HG02678 (cell line): ENCODE measurements at regions not wholly inside any gene's neighbourhood (a gene's known extent, or its start where the extent isn't known, plus 50 kb on each side); places are given as distances from the start of the nearest gene placed in this dataset.
"Not testable (repeated sequence)": the region's sequence is repeated elsewhere in the genome, so short reads cannot be mapped to it uniquely, and the experiment has no call there.

Experiments used
- ATAC-seq: cut with Tn5 transposase; IDR thresholded peaks from one replicate; pipeline ENCODE4 v1.9.1; 2021; ENCODE audit warnings: mild to moderate bottlenecking, moderate library complexity; ENCODE audit not compliant: unreplicated experiment

- no peak for ATAC-seq
Measured at GRCh38 chr5:72599519-72600370, 92.5 kb upstream of the ZNF366 start.

- no peak for ATAC-seq
Measured at GRCh38 chr5:72599065-72599433, 91.8 kb upstream of the ZNF366 start.

- ATAC-seq: no peak
Measured at GRCh38 chr5:72598401-72599064, 91.3 kb upstream of the ZNF366 start.

GRCh38 chr5:72597456-72597948 is 90.3 kb upstream of the ZNF366 start:
- ATAC-seq: no peak

- no peak for ATAC-seq
Measured at GRCh38 chr5:72596956-72597355, 89.7 kb upstream of the ZNF366 start.

DNA sequence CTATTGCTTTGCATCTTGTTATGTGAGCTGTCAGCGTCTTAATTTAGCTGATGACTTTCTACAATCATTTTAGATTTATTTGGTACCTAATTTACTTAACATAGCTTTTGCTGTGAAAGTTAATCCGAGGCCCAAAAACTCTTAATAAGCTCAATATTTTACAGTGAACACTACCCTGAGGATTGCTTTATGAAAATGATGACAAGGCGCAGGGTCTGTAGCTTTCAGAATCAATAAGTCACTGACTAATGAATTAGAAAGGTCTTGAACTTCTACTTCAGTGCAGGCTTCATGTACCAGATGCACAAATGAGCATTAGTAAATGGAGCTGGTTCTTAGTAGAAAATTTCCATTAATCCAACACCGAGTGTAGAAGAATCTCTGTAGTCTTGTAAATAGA is 81.4 kb upstream of the ZNF366 start:
- ATAC-seq: no peak

- no peak for ATAC-seq
Measured at GRCh38 chr5:72587661-72588308, 80.6 kb upstream of the ZNF366 start.

DNA sequence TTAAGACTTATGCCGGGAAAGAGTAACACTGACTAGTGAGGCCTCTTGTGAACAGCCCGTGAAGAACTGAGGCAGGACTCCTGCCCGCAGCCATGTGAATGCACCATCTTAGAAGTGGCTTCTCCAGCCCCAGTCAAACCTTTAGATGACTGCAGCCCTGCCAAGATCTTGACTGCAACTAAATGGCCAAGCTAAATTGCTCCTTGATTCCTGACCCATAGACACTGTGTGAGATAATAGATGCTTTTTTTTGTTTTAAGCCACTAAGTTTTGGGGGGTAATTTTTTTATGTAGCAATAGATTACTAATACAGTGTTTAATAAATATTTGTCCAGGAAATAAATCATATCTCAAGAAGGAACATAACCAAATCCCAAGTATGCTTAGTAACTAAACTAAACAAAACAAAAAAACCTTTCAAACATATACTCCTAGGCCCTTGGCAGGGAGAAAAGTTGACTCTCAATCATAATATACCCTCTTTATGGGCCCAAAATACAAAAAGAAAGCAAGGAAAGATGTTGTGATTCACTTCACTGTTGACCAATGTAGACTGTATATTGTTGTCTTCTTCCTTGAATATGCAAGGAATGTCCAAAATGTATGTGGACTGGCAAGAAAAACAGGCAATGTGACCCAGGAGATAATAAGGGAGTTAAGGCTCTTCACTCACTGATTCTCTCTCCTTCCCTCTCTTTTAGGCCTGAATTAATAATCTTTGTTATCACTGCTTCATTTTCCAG is 79.7 kb upstream of the ZNF366 start:
- no peak for ATAC-seq

DNA sequence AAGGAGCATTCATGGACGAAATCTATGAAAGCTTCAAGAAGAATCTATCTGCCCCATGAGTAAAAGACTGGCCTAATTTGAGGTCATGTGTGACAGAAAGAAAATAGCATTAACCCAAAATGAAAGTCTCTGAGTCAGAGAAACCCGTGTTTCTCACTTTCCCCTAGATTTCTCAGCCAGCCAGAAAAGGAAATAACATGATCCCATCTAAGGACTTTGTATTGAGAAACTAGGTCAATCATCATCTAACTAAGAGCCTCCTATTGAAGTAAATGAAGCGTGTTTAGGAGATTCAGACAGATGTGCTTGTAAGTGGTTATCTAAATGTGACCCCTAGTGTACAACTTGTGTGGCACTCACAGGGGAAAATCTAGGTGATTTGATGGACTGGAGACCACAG is 77.3 kb upstream of the ZNF366 start:
- no peak for ATAC-seq

- not testable (repeated sequence) for ATAC-seq
Measured at GRCh38 chr5:72579290-72579689, 72.1 kb upstream of the ZNF366 start.

DNA sequence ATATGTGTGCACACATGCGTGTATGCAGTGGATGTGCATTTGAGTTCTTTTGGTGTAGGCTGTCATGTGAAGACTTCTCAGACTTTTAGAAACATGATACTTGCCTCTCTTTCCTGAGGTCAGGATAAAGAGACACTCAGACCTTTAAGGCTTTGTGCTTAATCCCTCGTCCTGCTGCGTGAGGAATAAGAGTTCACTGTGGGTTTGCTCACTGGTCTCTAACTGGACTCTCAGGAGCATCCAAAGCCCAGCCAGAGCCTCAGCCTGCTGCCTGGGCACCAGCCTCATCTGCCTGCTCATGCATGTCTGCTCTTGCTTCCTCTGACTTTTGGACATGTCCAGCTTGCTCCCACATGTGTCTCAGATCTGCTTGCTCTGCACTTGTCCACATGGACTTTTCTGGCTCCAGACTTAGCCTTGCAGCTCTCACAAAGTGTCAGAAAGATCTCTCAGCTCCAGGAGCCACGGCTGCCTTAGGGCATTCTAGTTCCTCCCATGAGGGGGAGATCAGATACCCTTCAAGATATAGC is 65.1 kb upstream of the ZNF366 start:
- ATAC-seq: no peak

- ATAC-seq: no peak
Measured at GRCh38 chr5:72569408-72569944, 62.3 kb upstream of the ZNF366 start.

GRCh38 chr5:72566746-72567145 is 59.5 kb upstream of the ZNF366 start:
- ATAC-seq: no peak

DNA sequence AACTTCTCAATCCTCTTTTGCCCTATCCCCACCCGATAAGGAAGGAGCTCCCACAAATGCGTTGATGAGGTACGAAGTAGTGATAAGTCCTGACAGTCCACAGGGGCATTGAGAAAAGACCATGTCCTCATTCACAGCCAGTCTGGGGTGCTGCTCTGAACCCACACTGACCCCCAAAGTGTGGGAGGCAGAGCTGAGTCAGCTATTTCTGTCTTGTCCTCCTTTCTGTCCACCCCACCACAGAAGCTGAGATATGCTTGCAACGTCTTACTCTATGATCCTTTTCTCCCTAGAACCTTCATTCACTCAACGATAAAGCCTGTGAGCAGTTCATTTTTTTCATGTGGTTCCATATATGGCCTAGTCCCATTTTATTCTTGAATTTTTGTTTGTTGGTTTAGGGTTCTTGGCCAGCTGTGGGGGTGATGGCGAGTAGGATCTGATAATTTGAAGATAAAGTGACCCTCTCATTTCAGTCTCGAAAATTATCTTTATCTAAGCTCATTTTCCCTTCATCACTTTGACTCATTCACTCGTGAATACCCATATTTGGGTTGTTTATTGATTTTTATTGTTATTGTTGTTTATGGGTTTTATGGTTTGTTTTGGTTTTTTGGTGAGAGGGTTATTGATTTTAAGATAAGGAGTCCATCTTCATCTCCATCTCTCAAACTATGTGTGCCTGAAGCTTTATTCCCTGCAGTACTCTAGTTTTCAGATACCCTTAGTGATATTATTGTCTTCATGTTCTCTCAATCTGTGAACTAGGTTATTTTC is 58.5 kb upstream of the ZNF366 start:
- no peak for ATAC-seq

GRCh38 chr5:72562717-72563116 is 55.5 kb upstream of the ZNF366 start:
- ATAC-seq: no peak

GRCh38 chr5:72561148-72561972 is 54.1 kb upstream of the ZNF366 start:
- ATAC-seq: no peak

GRCh38 chr5:72559866-72560766 is 52.9 kb upstream of the ZNF366 start:
- ATAC-seq: no peak

DNA sequence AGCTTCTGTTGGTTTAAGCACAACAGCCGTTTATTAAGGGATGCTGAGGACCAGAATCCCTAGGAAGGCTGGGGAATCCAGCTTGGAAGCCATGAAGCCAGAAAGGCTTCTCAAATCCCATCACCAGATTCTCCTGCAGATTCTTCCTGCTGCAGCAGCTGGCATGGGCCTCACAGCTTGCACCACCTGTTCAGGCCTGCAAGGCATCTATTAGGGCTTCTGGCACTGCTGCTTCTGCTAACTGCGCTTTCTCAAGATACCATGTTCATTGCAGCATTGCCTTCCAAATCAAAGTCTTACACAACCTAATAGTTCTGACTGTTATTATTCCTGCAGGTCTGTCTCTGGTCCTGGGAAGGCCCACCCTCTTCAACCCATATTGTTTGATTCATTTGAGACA is 51.2 kb upstream of the ZNF366 start:
- no peak for ATAC-seq
